ENCODE measurements at regions not wholly inside any gene's neighbourhood (a gene's known extent, or its start where the extent isn't known, plus 50 kb on each side); places are given as distances from the start of the nearest gene placed in this dataset.

DNA sequence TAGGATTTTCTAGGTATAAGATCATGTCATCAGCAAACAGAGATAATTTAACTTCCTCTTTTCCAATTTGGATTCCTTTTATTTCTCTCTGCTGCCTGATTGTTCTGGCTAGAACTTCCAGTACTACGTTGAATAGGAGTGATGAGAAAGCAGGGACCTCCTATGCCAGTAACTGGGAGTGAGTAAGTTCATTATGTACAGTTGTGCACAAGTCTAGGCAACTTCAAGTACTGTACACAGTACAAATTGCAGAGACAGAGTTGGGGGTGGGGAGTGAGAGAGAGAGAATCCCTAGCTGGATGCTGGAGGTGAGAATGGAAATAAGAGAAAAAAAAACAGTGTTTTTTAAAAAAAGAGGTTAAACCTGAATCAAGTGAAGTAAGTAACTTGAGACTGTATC is 210.2 kb downstream of the MMUT start:
- Histone ChIP-seq H3K9me3 (ENCODE audit: low read length) (no peaks in the 10 kb centered on the region), H3K9ac (ENCODE audit: low read length) (no peak overlapping the region), H2AFZ (ENCODE audit: low read length) (no peak overlapping the region), H3K4me1 (ENCODE audit: insufficient read depth, low read length, severe bottlenecking) (no peaks in the 10 kb centered on the region), H3K79me2 (ENCODE audit: insufficient read depth, low read length) (no peaks in the 10 kb centered on the region), H3K4me2 (ENCODE audit: low read length) (no peak overlapping the region), H3K4me3 (ENCODE audit: low read depth, low read length, poor library complexity, severe bottlenecking) (no peak overlapping the region), H3K9me2 (ENCODE audit: low read depth, low read length) (no peaks in the 10 kb centered on the region), H3K36me3 (ENCODE audit: insufficient read depth, low read length) (no peaks in the 10 kb centered on the region), H4K20me1 (ENCODE audit: insufficient read depth, low read length) (no peaks in the 10 kb centered on the region), H3K27me3 (ENCODE audit: insufficient read depth, low read length) (no peaks in the 10 kb centered on the region), H3F3A (ENCODE audit: insufficient read depth, low read length) (no peaks in the 10 kb centered on the region), H3K27ac (ENCODE audit: low read depth, low read length, poor library complexity, severe bottlenecking) (no peak overlapping the region)
- TF ChIP-seq CTCF (IDR thresholded peaks at IDR 0.05; ENCODE audit: low read length) (no peak), EZH2 (IDR thresholded peaks at IDR 0.05; ENCODE audit: borderline replicate concordance, low read length) (no peak)

GRCh38 chr6:49233483-49233882 is 229.6 kb downstream of the MMUT start:
- H2AFZ ChIP-seq (ENCODE audit: low read length) = no peak overlapping the region
- H3K36me3 ChIP-seq (ENCODE audit: insufficient read depth, low read length) = no peaks in the 10 kb centered on the region
- H3K4me3 ChIP-seq (ENCODE audit: low read depth, low read length, poor library complexity, severe bottlenecking) = no peak overlapping the region
- H3K9me2 ChIP-seq (ENCODE audit: low read depth, low read length) = no peaks in the 10 kb centered on the region
- H3K27me3 ChIP-seq (ENCODE audit: insufficient read depth, low read length) = no peaks in the 10 kb centered on the region
- no peak overlapping the region for H3K27ac ChIP-seq (ENCODE audit: low read depth, low read length, poor library complexity, severe bottlenecking)
- no peak for TF ChIP-seq CTCF (IDR thresholded peaks at IDR 0.05; ENCODE audit: low read length)
- TF ChIP-seq EZH2 (IDR thresholded peaks at IDR 0.05; ENCODE audit: borderline replicate concordance, low read length) = no peak
- no peaks in the 10 kb centered on the region for H3K9me3 ChIP-seq (ENCODE audit: low read length)
- no peaks in the 10 kb centered on the region for H4K20me1 ChIP-seq (ENCODE audit: insufficient read depth, low read length)
- H3K4me1 ChIP-seq (ENCODE audit: insufficient read depth, low read length, severe bottlenecking) = no peaks in the 10 kb centered on the region
- no peaks in the 10 kb centered on the region for H3F3A ChIP-seq (ENCODE audit: insufficient read depth, low read length)
- no peaks in the 10 kb centered on the region for H3K79me2 ChIP-seq (ENCODE audit: insufficient read depth, low read length)
- no peak overlapping the region for H3K4me2 ChIP-seq (ENCODE audit: low read length)
- no peak overlapping the region for H3K9ac ChIP-seq (ENCODE audit: low read length)

- no peak for TF ChIP-seq EZH2 (IDR thresholded peaks at IDR 0.05; ENCODE audit: borderline replicate concordance, low read length)
- TF ChIP-seq CTCF (IDR thresholded peaks at IDR 0.05; ENCODE audit: low read length) = no peak
- no peaks in the 10 kb centered on the region for H4K20me1 ChIP-seq (ENCODE audit: insufficient read depth, low read length)
- H3K9ac ChIP-seq (ENCODE audit: low read length) = no peak overlapping the region
- H3K79me2 ChIP-seq (ENCODE audit: insufficient read depth, low read length) = no peaks in the 10 kb centered on the region
- no peak overlapping the region for H3K27ac ChIP-seq (ENCODE audit: low read depth, low read length, poor library complexity, severe bottlenecking)
- H3K36me3 ChIP-seq (ENCODE audit: insufficient read depth, low read length) = no peaks in the 10 kb centered on the region
- H3K9me3 ChIP-seq (ENCODE audit: low read length) = no peaks in the 10 kb centered on the region
- H3K27me3 ChIP-seq (ENCODE audit: insufficient read depth, low read length) = no peaks in the 10 kb centered on the region
- H3K4me3 ChIP-seq (ENCODE audit: low read depth, low read length, poor library complexity, severe bottlenecking) = no peak overlapping the region
- H3F3A ChIP-seq (ENCODE audit: insufficient read depth, low read length) = no peaks in the 10 kb centered on the region
- no peaks in the 10 kb centered on the region for H3K4me1 ChIP-seq (ENCODE audit: insufficient read depth, low read length, severe bottlenecking)
- H3K9me2 ChIP-seq (ENCODE audit: low read depth, low read length) = no peaks in the 10 kb centered on the region
- H3K4me2 ChIP-seq (ENCODE audit: low read length) = no peak overlapping the region
- H2AFZ ChIP-seq (ENCODE audit: low read length) = no peak overlapping the region
Measured at GRCh38 chr6:49225471-49225870, 237.6 kb downstream of the MMUT start.

Measured in OCI-LY1 (cell line).